Omental fat pad (tissue), 3 donors: ENCODE measurements at regions not wholly inside any gene's neighbourhood (a gene's known extent, or its start where the extent isn't known, plus 50 kb on each side); places are given as distances from the start of the nearest gene placed in this dataset.

ENCODE experiments used
- ATAC-seq: fragments of 150-250 bp; one replicate; pipeline ENCODE4 v1.9.1; 2016; ENCODE audit warnings: mild to moderate bottlenecking, moderate library complexity; ENCODE audit not compliant: low FRiP score
- DNase-seq: peaks from one replicate; pipeline ENCODE4 v3.0.0-alpha.2; 2019; ENCODE audit warnings: low spot score
- TF ChIP-seq, protein P1 (sequence below), 3 donors: fragments of 450-650 bp; IDR thresholded peaks; one replicate each; pipeline ENCODE4 v1.5.1; 2016 to 2017; ENCODE audit warnings: antibody characterized with exemption in 3 of 3, mild to moderate bottlenecking in 3 of 3, moderate library complexity in 2 of 3

DNA sequence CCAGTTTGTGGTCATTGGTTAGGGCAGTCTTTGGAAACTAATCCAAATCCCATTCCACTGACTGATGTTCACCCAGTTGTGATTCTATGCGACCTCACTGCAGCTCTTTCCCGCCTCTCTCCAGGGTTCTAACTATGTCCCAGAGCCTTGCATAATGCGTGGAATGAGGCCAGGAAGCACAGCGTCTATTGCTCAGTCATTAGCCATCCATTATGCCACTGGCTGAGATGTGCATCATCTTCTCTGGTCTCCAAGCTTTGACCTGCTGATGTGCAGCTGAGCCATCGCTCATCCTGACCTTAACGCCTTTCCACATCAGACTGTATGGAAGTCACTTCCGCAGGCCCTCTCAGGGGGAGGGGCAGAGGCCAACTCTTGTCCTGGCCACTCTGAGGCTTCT, 115.4 kb upstream of the VRK1 start:
- TF ChIP-seq, protein P1, sequence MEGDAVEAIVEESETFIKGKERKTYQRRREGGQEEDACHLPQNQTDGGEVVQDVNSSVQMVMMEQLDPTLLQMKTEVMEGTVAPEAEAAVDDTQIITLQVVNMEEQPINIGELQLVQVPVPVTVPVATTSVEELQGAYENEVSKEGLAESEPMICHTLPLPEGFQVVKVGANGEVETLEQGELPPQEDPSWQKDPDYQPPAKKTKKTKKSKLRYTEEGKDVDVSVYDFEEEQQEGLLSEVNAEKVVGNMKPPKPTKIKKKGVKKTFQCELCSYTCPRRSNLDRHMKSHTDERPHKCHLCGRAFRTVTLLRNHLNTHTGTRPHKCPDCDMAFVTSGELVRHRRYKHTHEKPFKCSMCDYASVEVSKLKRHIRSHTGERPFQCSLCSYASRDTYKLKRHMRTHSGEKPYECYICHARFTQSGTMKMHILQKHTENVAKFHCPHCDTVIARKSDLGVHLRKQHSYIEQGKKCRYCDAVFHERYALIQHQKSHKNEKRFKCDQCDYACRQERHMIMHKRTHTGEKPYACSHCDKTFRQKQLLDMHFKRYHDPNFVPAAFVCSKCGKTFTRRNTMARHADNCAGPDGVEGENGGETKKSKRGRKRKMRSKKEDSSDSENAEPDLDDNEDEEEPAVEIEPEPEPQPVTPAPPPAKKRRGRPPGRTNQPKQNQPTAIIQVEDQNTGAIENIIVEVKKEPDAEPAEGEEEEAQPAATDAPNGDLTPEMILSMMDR (IDR thresholded peaks at IDR 0.05), result no peak
- ATAC-seq (no peak), DNase-seq (no peak)

DNA sequence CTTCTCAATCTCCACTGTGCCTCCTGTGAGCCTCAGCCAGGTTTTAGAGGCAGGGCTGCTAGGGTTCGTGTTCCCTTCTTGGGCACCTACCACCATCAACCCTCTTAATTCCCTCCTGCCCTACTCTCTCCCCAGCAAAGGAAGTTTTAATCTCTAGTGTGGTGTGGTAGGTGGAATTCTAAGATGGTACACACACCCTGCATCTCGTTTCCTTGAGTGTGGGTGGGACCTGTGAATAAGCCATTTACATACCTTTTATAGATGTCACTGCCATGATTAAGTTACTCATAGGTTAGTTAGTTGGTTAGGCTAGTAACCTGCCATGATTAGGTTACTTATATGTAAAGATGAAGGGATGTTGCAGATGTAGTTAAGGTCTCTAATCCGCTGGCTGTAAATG, 114.8 kb upstream of the VRK1 start:
- ATAC-seq (no peak), DNase-seq (no peak)
- TF ChIP-seq, protein P1 (IDR thresholded peaks at IDR 0.05), result no peak

DNA sequence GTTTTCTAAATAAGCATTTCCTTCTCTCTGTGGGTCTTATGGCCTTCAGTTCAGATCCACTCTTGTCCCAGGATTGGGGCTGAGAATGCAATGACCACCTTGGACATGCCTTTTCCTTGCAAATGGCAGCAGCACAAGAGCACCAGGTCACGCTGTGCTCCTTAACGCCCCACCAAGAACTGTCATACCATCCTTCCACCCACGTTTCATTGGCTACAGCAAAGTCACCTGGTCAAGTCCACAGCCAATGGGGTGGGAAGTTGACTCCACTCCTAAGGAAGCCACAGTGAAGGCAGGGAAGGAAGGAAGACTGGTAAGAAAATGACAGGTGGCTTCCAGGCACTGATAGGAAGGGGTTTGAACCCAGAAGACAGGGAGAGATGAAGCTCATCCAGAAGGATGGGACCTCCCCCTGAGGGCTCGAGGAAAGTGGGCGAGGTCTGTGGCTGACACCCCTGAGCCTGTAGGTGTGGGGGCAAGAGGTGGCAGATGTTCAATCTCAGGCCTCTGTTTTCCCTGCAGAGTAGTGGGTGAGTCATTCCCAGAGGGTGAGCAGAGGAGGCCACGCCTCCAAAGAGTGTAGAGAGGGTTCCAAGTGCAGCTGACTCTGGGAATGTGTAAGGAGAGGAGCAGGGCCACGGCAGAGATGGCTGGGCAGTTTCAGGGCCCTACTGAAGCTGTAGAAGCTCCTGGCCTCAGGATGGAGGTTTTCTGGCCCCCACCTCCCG, 113.5 kb upstream of the VRK1 start:
- no peak for DNase-seq
- TF ChIP-seq, protein P1 (IDR thresholded peaks at IDR 0.05), result no peak
- no peak for ATAC-seq

DNA sequence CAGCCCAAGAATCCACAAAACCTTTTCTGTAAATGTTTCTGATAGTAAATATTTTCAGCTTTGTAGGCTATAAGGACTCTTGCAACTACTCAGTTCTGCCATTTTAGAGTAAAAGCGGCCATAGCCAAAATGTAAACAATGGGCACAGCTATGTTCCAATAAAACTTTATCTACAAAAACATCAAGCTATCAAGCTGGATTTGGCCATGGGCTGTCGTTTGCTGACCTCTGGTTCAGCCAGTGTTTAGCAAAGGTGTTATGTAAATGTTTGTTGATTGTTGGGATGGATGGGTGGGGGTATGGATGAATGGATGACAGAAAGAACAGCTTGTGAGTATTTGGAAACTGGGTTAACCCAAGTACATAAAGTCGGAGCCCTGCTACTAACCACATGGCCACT, 111.1 kb upstream of the VRK1 start:
- ATAC-seq, result no peak
- no peak for DNase-seq
- TF ChIP-seq, protein P1 (IDR thresholded peaks at IDR 0.05), result no peak

DNA sequence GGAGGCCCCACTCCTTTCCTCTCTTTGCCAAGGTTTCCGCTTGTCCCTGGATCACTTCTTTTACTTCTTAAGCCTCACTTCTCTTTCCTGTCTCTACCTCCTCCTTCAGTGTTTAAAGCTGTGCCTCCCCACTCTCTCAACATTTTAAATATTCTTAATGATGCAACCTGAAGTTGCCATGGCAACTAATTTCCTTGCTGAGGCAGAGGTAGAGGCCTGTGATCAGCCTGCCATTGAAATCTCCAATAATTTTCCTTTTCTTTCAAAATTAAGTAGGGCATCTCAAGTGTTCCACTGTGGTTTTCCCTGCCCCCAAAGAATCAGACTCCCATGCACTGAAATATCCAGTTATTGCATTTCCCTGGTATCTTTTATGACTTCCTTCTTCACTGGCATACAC, 108.6 kb upstream of the VRK1 start:
- DNase-seq, result no peak
- no peak for ATAC-seq
- TF ChIP-seq, protein P1 (IDR thresholded peaks at IDR 0.05), result no peak

DNA sequence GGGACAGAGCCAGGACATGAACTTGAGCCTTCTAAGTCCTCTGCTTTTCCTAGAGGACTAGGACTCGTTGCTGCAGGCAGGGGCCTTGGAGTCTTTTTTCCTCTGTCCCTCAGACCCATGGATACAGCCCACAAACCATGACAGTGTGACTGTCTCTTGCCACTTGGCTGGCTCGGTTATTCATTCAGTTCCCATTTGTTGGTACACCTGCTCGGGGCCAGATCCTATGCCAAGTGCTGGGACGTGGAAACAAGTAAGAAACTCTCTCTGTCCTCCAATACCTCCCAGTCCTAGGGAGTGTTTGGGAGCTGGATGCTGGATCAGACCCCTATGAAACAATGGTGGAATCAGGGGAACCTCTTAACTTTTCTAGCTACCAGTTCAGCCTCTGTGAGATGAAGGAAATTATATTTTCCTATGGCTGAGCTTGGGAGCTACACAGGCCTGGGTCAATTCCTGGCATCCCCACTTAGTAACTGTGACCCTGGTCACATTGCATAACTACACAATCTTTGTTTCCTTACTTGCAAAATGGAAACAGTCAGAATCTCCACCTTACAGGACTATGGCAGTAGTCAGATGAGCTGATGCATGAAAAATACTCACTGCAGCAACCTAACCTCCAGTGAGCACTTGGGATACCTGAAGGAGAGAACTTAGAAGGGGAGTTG, 106.3 kb upstream of the VRK1 start:
- TF ChIP-seq, protein P1 (IDR thresholded peaks at IDR 0.05), result no peak
- DNase-seq (no peak), ATAC-seq (no peak)
